HG02840 (cell line): ENCODE measurements at regions not wholly inside any gene's neighbourhood (a gene's known extent, or its start where the extent isn't known, plus 50 kb on each side); places are given as distances from the start of the nearest gene placed in this dataset.
A peak's percentile ranks its signal among the peaks of the same experiment; 100 is the strongest.
"Not testable (repeated sequence)": the region's sequence is repeated elsewhere in the genome, so short reads cannot be mapped to it uniquely, and the experiment has no call there.

ENCODE experiments used
- ATAC-seq: cut with Tn5 transposase; IDR thresholded peaks from one replicate; pipeline ENCODE4 v1.9.1; 2021; ENCODE audit warnings: mild to moderate bottlenecking, moderate library complexity, moderate number of reproducible peaks; ENCODE audit not compliant: unreplicated experiment, low FRiP score

- ATAC-seq, result not testable (repeated sequence)
Measured at GRCh38 chr14:105769061-105769730, 242.8 kb downstream of the TMEM121 start.

GRCh38 chr14:105770619-105771216, 244.3 kb downstream of the TMEM121 start:
- ATAC-seq, result not testable (repeated sequence)

GRCh38 chr14:105771261-105772226, 245.2 kb downstream of the TMEM121 start:
- ATAC-seq, result not testable (repeated sequence)

GRCh38 chr14:105772710-105773250, 246.4 kb downstream of the TMEM121 start:
- not testable (repeated sequence) for ATAC-seq

GRCh38 chr14:105773584-105773983, 247.2 kb downstream of the TMEM121 start:
- ATAC-seq, result no peak

GRCh38 chr14:105774001-105774400, 247.6 kb downstream of the TMEM121 start:
- no peak for ATAC-seq

GRCh38 chr14:105774585-105775348, 248.4 kb downstream of the TMEM121 start:
- not testable (repeated sequence) for ATAC-seq

- ATAC-seq, result not testable (repeated sequence)
Measured at GRCh38 chr14:105775349-105775923, 249.1 kb downstream of the TMEM121 start.

- not testable (repeated sequence) for ATAC-seq
Measured at GRCh38 chr14:105776112-105776511, 249.7 kb downstream of the TMEM121 start.

GRCh38 chr14:105776924-105777323, 250.5 kb downstream of the TMEM121 start:
- ATAC-seq, result no peak

GRCh38 chr14:105783707-105784106, 257.3 kb downstream of the TMEM121 start:
- ATAC-seq, result no peak

- no peak for ATAC-seq
Measured at GRCh38 chr14:105793836-105794235, 267.5 kb downstream of the TMEM121 start.

GRCh38 chr14:105797546-105797945, 271.2 kb downstream of the TMEM121 start:
- no peak for ATAC-seq

- no peak for ATAC-seq
Measured at GRCh38 chr14:105805701-105806100, 279.3 kb downstream of the TMEM121 start.

GRCh38 chr14:105806568-105806967, 280.2 kb downstream of the TMEM121 start:
- no peak for ATAC-seq

- ATAC-seq, result peak; percentile 63
Measured at GRCh38 chr14:105817971-105818711, 291.8 kb downstream of the TMEM121 start.

- ATAC-seq, result peak; percentile 9
Measured at GRCh38 chr14:105818712-105819005, 292.3 kb downstream of the TMEM121 start.

GRCh38 chr14:105830171-105830570, 303.8 kb downstream of the TMEM121 start:
- ATAC-seq, result no peak

GRCh38 chr14:105836160-105836559, 309.8 kb downstream of the TMEM121 start:
- no peak for ATAC-seq
